H1 (cell line): ENCODE measurements at regions not wholly inside any gene's neighbourhood (a gene's known extent, or its start where the extent isn't known, plus 50 kb on each side); places are given as distances from the start of the nearest gene placed in this dataset.

Experiments used
- CTCF ChIA-PET: fragments of 300-600 bp; sonication (Branson Sonifier 250); formaldehyde crosslinking; loops from one replicate; lab custom pipeline; 2021; ENCODE audit not compliant: partially characterized antibody; lab: Charles Lee
- POLR2A ChIA-PET: fragments of 300-600 bp; sonication (Branson Sonifier 250); formaldehyde crosslinking; loops from one replicate; lab custom pipeline; 2021; ENCODE audit warnings: inconsistent platforms; ENCODE audit not compliant: partially characterized antibody; lab: Charles Lee
- DNase-seq, 2 experiments: peaks; one replicate each; pipeline versions ENCODE4 v3.0.0 to v3.0.0-alpha.2; 2010 to 2022; ENCODE audit warnings: low spot score in 2 of 2, low read depth in 1 of 2, mixed read lengths in 1 of 2
- FAIRE-seq: peaks from 2 replicates; lab custom pipeline; 2011; peaks lifted over from hg19 to GRCh38; lab: Jason Lieb, UNC
- H2AFZ ChIP-seq: 2 replicates; pipeline ENCODE4 v1.8.1; 2012; ENCODE audit warnings: low read length, inconsistent platforms
- H2AK5ac ChIP-seq: 2 replicates; pipeline ENCODE4 v1.6.1; 2013; ENCODE audit warnings: low read depth, low read length
- H2BK120ac ChIP-seq: replicated peaks from 2 replicates; pipeline ENCODE3; 2013; ENCODE audit warnings: low read depth, low read length, inconsistent platforms
- H2BK12ac ChIP-seq: 2 replicates; pipeline ENCODE4 v1.6.1; 2013; ENCODE audit warnings: low read depth, low read length
- H2BK15ac ChIP-seq: 2 replicates; pipeline ENCODE4 v1.6.1; 2013; ENCODE audit warnings: low read length
- H2BK20ac ChIP-seq: 2 replicates; pipeline ENCODE4 v1.6.1; 2013; ENCODE audit warnings: low read length
- H2BK5ac ChIP-seq: 2 replicates; pipeline ENCODE4 v1.6.1; 2013; ENCODE audit warnings: low read depth, low read length
- H3K14ac ChIP-seq: 2 replicates; pipeline ENCODE4 v1.6.1; 2013; ENCODE audit warnings: inconsistent platforms; ENCODE audit not compliant: insufficient read length
- H3K18ac ChIP-seq: 2 replicates; pipeline ENCODE4 v1.6.1; 2013; ENCODE audit warnings: low read length; ENCODE audit errors: extremely low read depth
- H3K23ac ChIP-seq: 2 replicates; pipeline ENCODE4 v1.6.1; 2013; ENCODE audit warnings: inconsistent platforms; ENCODE audit not compliant: insufficient read length
- H3K23me2 ChIP-seq: 2 replicates; pipeline ENCODE4 v1.6.1; 2013; ENCODE audit warnings: low read depth, low read length
- H3K27ac ChIP-seq: 2 replicates; pipeline ENCODE4 v1.6.1; 2011; ENCODE audit warnings: low read depth, low read length, inconsistent platforms
- H3K27me3 ChIP-seq, 4 experiments: replicated peaks in 1 of 4; 1 replicate in 1 of 4; 2 replicates in 3 of 4; pipeline versions ENCODE4 v1.6.1 to v1.8.1; 2011 to 2013; ENCODE audit warnings: low read length in 3 of 4, mild to moderate bottlenecking in 3 of 4, inconsistent platforms in 2 of 4, mixed read lengths in 2 of 4, moderate library complexity in 1 of 4; ENCODE audit not compliant: control insufficient read depth in 3 of 4, insufficient read depth in 3 of 4; ENCODE audit errors: extremely low read depth in 1 of 4
- H3K36me3 ChIP-seq, 4 experiments: 2 replicates each; pipeline versions ENCODE4 v1.6.1 to v1.8.1; 2011 to 2013; ENCODE audit warnings: mild to moderate bottlenecking in 4 of 4, low read length in 3 of 4, moderate library complexity in 2 of 4, control low read depth in 1 of 4, inconsistent platforms in 1 of 4; ENCODE audit not compliant: insufficient read depth in 4 of 4, control insufficient read depth in 2 of 4
- H3K4ac ChIP-seq: replicated peaks from 2 replicates; pipeline ENCODE3; 2013; ENCODE audit warnings: low read length, low read depth, mixed read lengths, inconsistent platforms; ENCODE audit not compliant: insufficient read length
- H3K4me1 ChIP-seq, 4 experiments: replicated peaks in 1 of 4; 1 replicate in 1 of 4; 2 replicates in 3 of 4; pipeline versions ENCODE4 v1.6.1 to v1.8.1; 2011 to 2013; ENCODE audit warnings: low read length in 3 of 4, inconsistent platforms in 2 of 4, mixed read lengths in 1 of 4; ENCODE audit not compliant: insufficient read depth in 4 of 4, control insufficient read depth in 3 of 4
- H3K4me2 ChIP-seq, 2 experiments: 2 replicates each; pipeline versions ENCODE4 v1.6.1 to v1.8.1; 2011 to 2013; ENCODE audit warnings: low read depth in 2 of 2, low read length in 2 of 2, control low read depth in 1 of 2, inconsistent platforms in 1 of 2, mild to moderate bottlenecking in 1 of 2; ENCODE audit not compliant: insufficient read depth in 1 of 2
- H3K4me3 ChIP-seq, 4 experiments: fragments of 200-600, 300-600 bp in 1 of 4; sonication (generic), shearing (Covaris generic), sonication (Bioruptor Twin) in 1 of 4; 2 replicates each; pipeline versions ENCODE4 v1.5.1 to v1.8.1; 2011 to 2016; ENCODE audit warnings: low read length in 4 of 4, low read depth in 3 of 4, control low read depth in 2 of 4, inconsistent platforms in 2 of 4, mild to moderate bottlenecking in 2 of 4, mixed read lengths in 1 of 4, moderate library complexity in 1 of 4; ENCODE audit not compliant: insufficient read depth in 2 of 4; ENCODE audit errors: extremely low read depth in 1 of 4
- H3K56ac ChIP-seq: replicated peaks from 2 replicates; pipeline ENCODE3; 2013; ENCODE audit warnings: low read depth, mild to moderate bottlenecking, mixed read lengths, low read length, inconsistent platforms; ENCODE audit not compliant: insufficient read length
- H3K79me1 ChIP-seq: 2 replicates; pipeline ENCODE4 v1.6.1; 2013; ENCODE audit warnings: low read depth, low read length, control low read depth
- H3K79me2 ChIP-seq, 2 experiments: 2 replicates each; pipeline versions ENCODE4 v1.6.1 to v1.8.1; 2012 to 2013; ENCODE audit warnings: low read length in 2 of 2, mild to moderate bottlenecking in 2 of 2, inconsistent platforms in 1 of 2; ENCODE audit not compliant: insufficient read depth in 2 of 2, control insufficient read depth in 1 of 2
- H3K9ac ChIP-seq, 4 experiments: replicated peaks in 1 of 4; 1 replicate in 1 of 4; 2 replicates in 3 of 4; pipeline versions ENCODE4 v1.6.1 to v1.8.1; 2011 to 2013; ENCODE audit warnings: low read depth in 3 of 4, low read length in 3 of 4, control low read depth in 2 of 4, mild to moderate bottlenecking in 2 of 4, moderate library complexity in 2 of 4, inconsistent platforms in 1 of 4; ENCODE audit errors: extremely low read depth in 1 of 4
- H3K9me3 ChIP-seq, 2 experiments: 2 replicates each; pipeline versions ENCODE4 v1.6.1 to v1.8.1; 2012 to 2013; ENCODE audit warnings: mild to moderate bottlenecking in 2 of 2, moderate library complexity in 2 of 2, control low read depth in 1 of 2, inconsistent platforms in 1 of 2, low read depth in 1 of 2, low read length in 1 of 2, mixed read lengths in 1 of 2; ENCODE audit not compliant: insufficient read depth in 2 of 2
- H4K20me1 ChIP-seq, 2 experiments: replicated peaks in 1 of 2; 2 replicates each; pipeline versions ENCODE3 to v1.8.1; 2011 to 2013; ENCODE audit warnings: inconsistent platforms in 2 of 2, low read length in 2 of 2, mild to moderate bottlenecking in 1 of 2; ENCODE audit not compliant: insufficient read depth in 2 of 2, control insufficient read depth in 1 of 2
- H4K5ac ChIP-seq: 2 replicates; pipeline ENCODE4 v1.6.1; 2013; ENCODE audit warnings: low read length, low read depth, mixed read lengths, inconsistent platforms; ENCODE audit not compliant: insufficient read length
- H4K8ac ChIP-seq: 2 replicates; pipeline ENCODE4 v1.8.0; 2013; ENCODE audit warnings: mild to moderate bottlenecking, moderate library complexity, low read length, inconsistent platforms; ENCODE audit not compliant: insufficient read depth; ENCODE audit errors: extremely low read depth
- H4K91ac ChIP-seq: replicated peaks from 2 replicates; pipeline ENCODE3; 2013; ENCODE audit warnings: low read length, mixed read lengths, inconsistent platforms; ENCODE audit not compliant: insufficient read length
- BRCA1 ChIP-seq: IDR thresholded peaks from 2 replicates; pipeline ENCODE4 v1.6.1; 2012; ENCODE audit warnings: low read depth, low read length, improper control_type of control experiment
- CBX5 ChIP-seq: fragments of 300-800, 300-1000 bp; sonication (generic); IDR thresholded peaks from 2 replicates; pipeline ENCODE4 v1.7.1; 2016; ENCODE audit warnings: antibody characterized with exemption, low read length, low read depth
- CBX8 ChIP-seq: fragments of 300-800, 300-1000 bp; sonication (generic); IDR thresholded peaks from 2 replicates; pipeline ENCODE4 v1.7.1; 2016; ENCODE audit warnings: low read depth, low read length, borderline replicate concordance
- CHD1 ChIP-seq: IDR thresholded peaks from 2 replicates; pipeline ENCODE4 v1.6.1; 2012; ENCODE audit warnings: low read depth, low read length, improper control_type of control experiment
- EP300 ChIP-seq, 2 experiments: IDR thresholded peaks; 1 replicate in 1 of 2; 2 replicates in 1 of 2; pipeline ENCODE4 v1.6.1; 2011 to 2012; ENCODE audit warnings: low read depth in 2 of 2, low read length in 2 of 2, mild to moderate bottlenecking in 2 of 2, borderline replicate concordance in 1 of 2, inconsistent platforms in 1 of 2, moderate library complexity in 1 of 2
- NRF1 ChIP-seq: IDR thresholded peaks from 2 replicates; pipeline ENCODE4 v1.6.1; 2011; ENCODE audit warnings: mild to moderate bottlenecking, low read depth, low read length, improper control_type of control experiment
- POLR2AphosphoS5 ChIP-seq: IDR thresholded peaks from 2 replicates; pipeline ENCODE4 v1.6.1; 2011; ENCODE audit warnings: low read depth, low read length
- RAD21 ChIP-seq, 2 experiments: IDR thresholded peaks in 1 of 2; conservative IDR thresholded peaks in 1 of 2; 2 replicates each; pipeline ENCODE4 v1.6.1; 2011; ENCODE audit warnings: low read depth in 2 of 2, low read length in 2 of 2, improper control_type of control experiment in 1 of 2, inconsistent platforms in 1 of 2, mild to moderate bottlenecking in 1 of 2, moderate library complexity in 1 of 2
- RBBP5 ChIP-seq: IDR thresholded peaks from 2 replicates; pipeline ENCODE4 v1.7.1; 2012; ENCODE audit warnings: low read depth, mild to moderate bottlenecking, inconsistent platforms, low read length, moderate library complexity, borderline replicate concordance
- SIN3A ChIP-seq, 2 experiments: IDR thresholded peaks in 1 of 2; conservative IDR thresholded peaks in 1 of 2; 2 replicates each; pipeline ENCODE4 v1.6.1; 2011 to 2012; ENCODE audit warnings: low read length in 2 of 2, improper control_type of control experiment in 1 of 2, low read depth in 1 of 2, mild to moderate bottlenecking in 1 of 2
- SP1 ChIP-seq: IDR thresholded peaks from 2 replicates; pipeline ENCODE4 v1.6.1; 2011; ENCODE audit warnings: low read depth, low read length
- SP4 ChIP-seq: IDR thresholded peaks from 2 replicates; pipeline ENCODE4 v1.6.1; 2012; ENCODE audit warnings: low read length, inconsistent platforms
- SUZ12 ChIP-seq: fragments of 200-600 bp; sonication (generic); IDR thresholded peaks from 2 replicates; pipeline ENCODE4 v1.6.1; 2012; ENCODE audit warnings: mild to moderate bottlenecking, inconsistent platforms, low read length, moderate library complexity, mixed read lengths
- USF2 ChIP-seq: IDR thresholded peaks from 2 replicates; pipeline ENCODE4 v1.6.1; 2011; ENCODE audit warnings: low read length, improper control_type of control experiment
- WGBS, 2 experiments: shearing (Covaris generic) in 1 of 2; methylation state at CpG; one replicate each; pipeline versions ENCODE4 v1.1.6 to v1.1.7; 2013 to 2015; ENCODE audit warnings: low lambda C conversion rate in 2 of 2, mixed read lengths in 2 of 2, inconsistent platforms in 1 of 2, low coverage in 1 of 2, missing lambda C conversion rate in 1 of 2; ENCODE audit not compliant: insufficient replicate concordance in 2 of 2, insufficient coverage in 1 of 2, insufficient read length in 1 of 2; ENCODE audit errors: extremely low coverage in 1 of 2, missing lambda C conversion rate in 1 of 2; 5-methylcytosine and 5-hydroxymethylcytosine counted together

GRCh38 chr6:86629123-86629522 is 308.2 kb upstream of the HTR1E start:
- Histone ChIP-seq H3K23me2 (no peaks in the 10 kb centered on the region), H3K18ac (no peak overlapping the region), H2BK15ac (no peak overlapping the region), H2BK120ac (no peak overlapping the region), H3K4ac (no peak overlapping the region), H4K5ac (no peak overlapping the region), H3K4me3 (no peak overlapping the region), H2BK5ac (no peak overlapping the region), H3K4me1 (no peaks in the 10 kb centered on the region), H4K91ac (no peak overlapping the region), H3K9me3 (0 out of 4 replicates have a peak, but pooled peaks cover 0 to 2% of the 10 kb centered on the region in 2 experiments), H3K56ac (no peak overlapping the region), H3K4me2 (no peak overlapping the region), H4K20me1 (no peaks in the 10 kb centered on the region), H2AK5ac (no peak overlapping the region), H3K79me1 (no peaks in the 10 kb centered on the region), H3K14ac (no peak overlapping the region), H2BK20ac (no peak overlapping the region), H2AFZ (no peak overlapping the region), H3K79me2 (no peaks in the 10 kb centered on the region), H3K27ac (no peak overlapping the region), H3K9ac (no peak overlapping the region), H2BK12ac (no peak overlapping the region), H4K8ac (no peak overlapping the region), H3K27me3 (no peaks in the 10 kb centered on the region), H3K23ac (no peak overlapping the region), H3K36me3 (no peaks in the 10 kb centered on the region)
- WGBS, 2 experiments: 88% methylated on average over 1 of the region's 1 CpG; no CpG with 5 or more reads in 1 of the 2 experiments
- FAIRE-seq (no peak), DNase-seq (no peak)
- CTCF ChIA-PET: no interaction called here
- POLR2A ChIA-PET: no interaction called here
- TF ChIP-seq RAD21 (IDR thresholded peaks at IDR 0.05 in 1 of 2, conservative IDR thresholded peaks at IDR 0.05 in 1 of 2; ENCODE audit: low read depth in 2 of 2, low read length in 2 of 2) (no peak), SIN3A (conservative IDR thresholded peaks at IDR 0.05 in 1 of 2, IDR thresholded peaks at IDR 0.05 in 1 of 2; ENCODE audit: low read depth in 1 of 2, low read length in 2 of 2) (no peak), USF2 (no peak), NRF1 (no peak), BRCA1 (no peak), SP1 (no peak), CHD1 (no peak), RBBP5 (no peak), SP4 (no peak), POLR2AphosphoS5 (no peak), SUZ12 (no peak), EP300 (IDR thresholded peaks at IDR 0.05; ENCODE audit: borderline replicate concordance in 1 of 2, low read depth in 2 of 2, low read length in 2 of 2) (no peak), CBX8 (no peak), CBX5 (no peak)
